Osteocyte (in vitro differentiated cells): ENCODE measurements at regions not wholly inside any gene's neighbourhood (a gene's known extent, or its start where the extent isn't known, plus 50 kb on each side); places are given as distances from the start of the nearest gene placed in this dataset.
"Not testable (repeated sequence)": the region's sequence is repeated elsewhere in the genome, so short reads cannot be mapped to it uniquely, and the experiment has no call there.

Experiments
- DNase-seq: peaks from one replicate; pipeline ENCODE4 v3.0.0; 2021; ENCODE audit warnings: mixed read lengths; ENCODE audit not compliant: unreplicated experiment; ENCODE audit errors: extremely low spot score
- H3K27ac Mint-ChIP-seq: one replicate; pipeline ENCODE4 v1.8.0; 2021; ENCODE audit warnings: mild to moderate bottlenecking, mixed read lengths; ENCODE audit not compliant: unreplicated experiment
- H3K27me3 Mint-ChIP-seq: one replicate; pipeline ENCODE4 v1.8.0; 2021; ENCODE audit warnings: mixed read lengths; ENCODE audit not compliant: unreplicated experiment
- H3K36me3 Mint-ChIP-seq: one replicate; pipeline ENCODE4 v1.8.0; 2021; ENCODE audit warnings: mixed read lengths; ENCODE audit not compliant: unreplicated experiment
- H3K4me1 Mint-ChIP-seq: one replicate; pipeline ENCODE4 v1.8.0; 2021; ENCODE audit warnings: mixed read lengths; ENCODE audit not compliant: unreplicated experiment
- H3K4me3 Mint-ChIP-seq: one replicate; pipeline ENCODE4 v1.8.0; 2021; ENCODE audit warnings: mild to moderate bottlenecking, moderate library complexity, mixed read lengths; ENCODE audit not compliant: unreplicated experiment
- H3K9me3 Mint-ChIP-seq: one replicate; pipeline ENCODE4 v1.8.0; 2021; ENCODE audit warnings: mixed read lengths; ENCODE audit not compliant: unreplicated experiment
- CTCF ChIP-seq: fragments of 200-600 bp; sonication (generic); IDR thresholded peaks from 2 replicates; pipeline ENCODE4 v1.5.0; 2021; ENCODE audit warnings: antibody characterized with exemption, mild to moderate bottlenecking, moderate library complexity

- DNase-seq: no peak
- Mint-ChIP-seq H3K27ac (no peak overlapping the region), H3K4me1 (no peaks in the 10 kb centered on the region), H3K27me3 (no peaks in the 10 kb centered on the region), H3K36me3 (no peaks in the 10 kb centered on the region), H3K4me3 (no peak overlapping the region), H3K9me3 (no peaks in the 10 kb centered on the region)
- TF ChIP-seq CTCF: no peak
Measured at GRCh38 chr13:84802073-84802472, 919.8 kb upstream of the SLITRK1 start.

GRCh38 chr13:84784443-84785153 lies 902.3 kb upstream of the SLITRK1 start:
- no peak for TF ChIP-seq CTCF
- peaks cover 21% of the 10 kb centered on the region for H3K9me3 Mint-ChIP-seq
- H3K36me3 Mint-ChIP-seq: no peaks in the 10 kb centered on the region
- peaks cover 4% of the 10 kb centered on the region for H3K27me3 Mint-ChIP-seq
- H3K4me3 Mint-ChIP-seq: no peak overlapping the region
- H3K4me1 Mint-ChIP-seq: no peaks in the 10 kb centered on the region
- no peak for DNase-seq
- H3K27ac Mint-ChIP-seq: no peak overlapping the region

- Mint-ChIP-seq H3K4me1 (no peaks in the 10 kb centered on the region), H3K9me3 (no peaks in the 10 kb centered on the region), H3K27ac (no peak overlapping the region), H3K4me3 (no peak overlapping the region), H3K27me3 (peaks cover 4% of the 10 kb centered on the region), H3K36me3 (no peaks in the 10 kb centered on the region)
- TF ChIP-seq CTCF: no peak
- no peak for DNase-seq
Measured at GRCh38 chr13:84777316-84777715, 895.0 kb upstream of the SLITRK1 start.

- H3K4me1 Mint-ChIP-seq: no peaks in the 10 kb centered on the region
- H3K27ac Mint-ChIP-seq: no peak overlapping the region
- DNase-seq: no peak
- H3K4me3 Mint-ChIP-seq: no peak overlapping the region
- H3K36me3 Mint-ChIP-seq: no peaks in the 10 kb centered on the region
- H3K27me3 Mint-ChIP-seq: peaks cover 4% of the 10 kb centered on the region
- H3K9me3 Mint-ChIP-seq: no peaks in the 10 kb centered on the region
- TF ChIP-seq CTCF: no peak
Measured at GRCh38 chr13:84776593-84776992, 894.3 kb upstream of the SLITRK1 start.

- H3K36me3 Mint-ChIP-seq, H3K4me1 Mint-ChIP-seq, H3K27me3 Mint-ChIP-seq, H3K4me3 Mint-ChIP-seq, DNase-seq, H3K27ac Mint-ChIP-seq, H3K9me3 Mint-ChIP-seq: not testable (repeated sequence)
Measured at GRCh38 chr13:84775920-84776319, 893.6 kb upstream of the SLITRK1 start.

- TF ChIP-seq CTCF: no peak
- Mint-ChIP-seq H3K4me1 (no peaks in the 10 kb centered on the region), H3K9me3 (no peaks in the 10 kb centered on the region), H3K27ac (no peak overlapping the region), H3K36me3 (no peaks in the 10 kb centered on the region), H3K4me3 (no peak overlapping the region), H3K27me3 (no peaks in the 10 kb centered on the region)
- no peak for DNase-seq
Measured at GRCh38 chr13:84774111-84774510, 891.8 kb upstream of the SLITRK1 start.
